Stimulated activated effector memory CD8-positive, alpha-beta T cell treated with anti-CD3 and anti-CD28 coated beads, Interleukin-12 subunit alpha, Interleukin-12 subunit beta, amount 100 ng/mL, for 72 hours (primary cell): ENCODE measurements at regions not wholly inside any gene's neighbourhood (a gene's known extent, or its start where the extent isn't known, plus 50 kb on each side); places are given as distances from the start of the nearest gene placed in this dataset.

Source experiments
- ATAC-seq: fragments of 150-1000 bp; cut with Tn5 transposase; 2 replicates; pipeline ENCODE4 v1.10.0; 2021
- DNase-seq, 2 donors: peaks; one replicate each; pipeline ENCODE4 v3.0.0; 2021 to 2022; ENCODE audit warnings: low spot score in 2 of 2
- H3K27ac Mint-ChIP-seq: one replicate; pipeline ENCODE4 v1.8.0; 2022; ENCODE audit warnings: mild to moderate bottlenecking, mixed read lengths
- H3K36me3 Mint-ChIP-seq: one replicate; pipeline ENCODE4 v1.8.0; 2022; ENCODE audit warnings: mild to moderate bottlenecking, mixed read lengths
- H3K4me1 Mint-ChIP-seq: one replicate; pipeline ENCODE4 v1.8.0; 2022; ENCODE audit warnings: mixed read lengths
- H3K4me3 Mint-ChIP-seq: one replicate; pipeline ENCODE4 v1.8.0; 2022; ENCODE audit warnings: mild to moderate bottlenecking, mixed read lengths
- H3K9me3 Mint-ChIP-seq: one replicate; pipeline ENCODE4 v1.8.0; 2022; ENCODE audit warnings: mixed read lengths

DNA sequence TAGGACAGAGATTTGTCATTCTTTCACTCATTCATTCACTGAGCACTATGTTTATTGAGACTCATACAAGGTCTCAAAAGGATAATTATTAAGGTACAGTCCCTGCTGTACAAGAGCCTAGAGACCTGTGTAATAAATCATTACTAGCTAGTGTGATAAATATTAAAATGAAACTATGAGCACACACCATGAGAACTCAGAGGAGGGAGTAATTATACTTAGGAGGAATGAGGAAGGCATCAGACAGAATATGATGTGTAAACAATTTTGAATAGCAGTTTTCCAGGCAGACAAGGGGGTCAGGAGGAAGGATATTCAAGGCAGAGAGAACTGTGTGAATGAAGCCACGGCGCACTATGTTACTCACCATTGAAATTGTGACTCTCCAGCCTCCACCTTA is 300.8 kb upstream of the ISX start:
- H3K9me3 Mint-ChIP-seq, result peaks cover 5% of the 10 kb centered on the region
- DNase-seq (no peak), ATAC-seq (no peak)
- H3K36me3 Mint-ChIP-seq, result no peaks in the 10 kb centered on the region
- H3K27ac Mint-ChIP-seq, result no peak overlapping the region
- no peaks in the 10 kb centered on the region for H3K4me1 Mint-ChIP-seq
- H3K4me3 Mint-ChIP-seq, result no peak overlapping the region

GRCh38 chr22:34769361-34769760 is 296.6 kb upstream of the ISX start:
- H3K4me1 Mint-ChIP-seq, result no peaks in the 10 kb centered on the region
- H3K36me3 Mint-ChIP-seq, result no peaks in the 10 kb centered on the region
- H3K27ac Mint-ChIP-seq, result no peak overlapping the region
- ATAC-seq (no peak), DNase-seq (no peak)
- H3K4me3 Mint-ChIP-seq, result no peak overlapping the region
- no peaks in the 10 kb centered on the region for H3K9me3 Mint-ChIP-seq

DNA sequence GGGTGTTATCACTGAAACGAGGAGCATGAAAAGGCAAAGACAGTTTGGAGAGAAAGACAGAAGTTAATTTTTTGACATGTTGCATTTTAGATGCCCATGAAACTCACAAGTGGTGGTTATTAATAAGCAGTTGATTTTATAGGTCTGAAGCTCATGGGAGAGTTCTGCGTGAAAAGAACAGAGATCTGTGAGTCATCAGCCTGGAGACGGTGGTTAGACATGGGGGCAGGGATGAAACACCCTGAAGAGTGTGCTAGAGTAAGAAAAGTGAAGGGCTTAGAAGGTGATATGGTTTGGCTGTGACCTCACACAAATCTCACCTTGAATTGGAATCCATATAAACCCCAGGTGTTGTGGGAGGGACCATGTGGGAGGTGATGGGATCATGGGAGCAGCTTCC is 289.1 kb upstream of the ISX start:
- H3K9me3 Mint-ChIP-seq, result peaks cover 9% of the 10 kb centered on the region
- no peaks in the 10 kb centered on the region for H3K4me1 Mint-ChIP-seq
- H3K36me3 Mint-ChIP-seq, result no peaks in the 10 kb centered on the region
- DNase-seq (no peak), ATAC-seq (no peak)
- H3K4me3 Mint-ChIP-seq, result no peak overlapping the region
- H3K27ac Mint-ChIP-seq, result no peak overlapping the region

- H3K9me3 Mint-ChIP-seq, result peaks cover 2% of the 10 kb centered on the region
- no peaks in the 10 kb centered on the region for H3K4me1 Mint-ChIP-seq
- DNase-seq, result no peak
- ATAC-seq, result no peak
- H3K4me3 Mint-ChIP-seq, result no peak overlapping the region
- H3K36me3 Mint-ChIP-seq, result no peaks in the 10 kb centered on the region
- no peak overlapping the region for H3K27ac Mint-ChIP-seq
These were observed 284.3 kb upstream of the ISX start for GRCh38 chr22:34781681-34782080.

GRCh38 chr22:34783436-34783835 is 282.5 kb upstream of the ISX start:
- Mint-ChIP-seq H3K4me1 (no peaks in the 10 kb centered on the region), H3K4me3 (no peak overlapping the region), H3K27ac (no peak overlapping the region), H3K9me3 (no peaks in the 10 kb centered on the region), H3K36me3 (no peaks in the 10 kb centered on the region)
- no peak for ATAC-seq
- DNase-seq, result no peak

GRCh38 chr22:34784056-34784455 is 281.9 kb upstream of the ISX start:
- ATAC-seq (no peak), DNase-seq (no peak)
- H3K4me1 Mint-ChIP-seq, result no peaks in the 10 kb centered on the region
- H3K27ac Mint-ChIP-seq, result no peak overlapping the region
- no peak overlapping the region for H3K4me3 Mint-ChIP-seq
- no peaks in the 10 kb centered on the region for H3K36me3 Mint-ChIP-seq
- no peaks in the 10 kb centered on the region for H3K9me3 Mint-ChIP-seq

- Mint-ChIP-seq H3K4me3 (no peak overlapping the region), H3K27ac (no peak overlapping the region), H3K4me1 (no peaks in the 10 kb centered on the region), H3K36me3 (no peaks in the 10 kb centered on the region), H3K9me3 (peaks cover 3% of the 10 kb centered on the region)
- DNase-seq (no peak), ATAC-seq (no peak)
These were observed 268.1 kb upstream of the ISX start for GRCh38 chr22:34797826-34798225.

DNA sequence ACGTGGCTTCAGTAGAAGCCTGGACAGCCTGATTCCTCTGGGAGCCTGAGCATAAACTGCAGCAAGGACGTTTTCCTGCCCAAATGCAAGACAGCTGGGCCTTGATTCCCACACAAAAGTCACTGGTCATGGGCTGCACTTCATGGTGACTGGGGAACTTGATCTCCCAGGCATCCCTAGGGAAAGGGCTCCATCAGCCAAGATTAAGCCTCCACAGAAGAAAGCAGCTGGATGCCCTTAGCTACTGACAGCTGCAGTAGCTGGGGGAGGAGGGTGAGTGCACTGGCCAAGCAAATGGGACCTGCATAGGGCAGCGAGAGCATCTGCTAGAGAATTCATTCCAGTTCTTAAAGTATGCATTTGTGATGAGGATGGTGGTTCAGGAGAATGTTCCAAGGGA is 267.4 kb upstream of the ISX start:
- Mint-ChIP-seq H3K36me3 (no peaks in the 10 kb centered on the region), H3K27ac (no peak overlapping the region), H3K9me3 (peaks cover 3% of the 10 kb centered on the region), H3K4me3 (no peak overlapping the region), H3K4me1 (no peaks in the 10 kb centered on the region)
- ATAC-seq, result no peak
- DNase-seq, result no peak

- no peak overlapping the region for H3K4me3 Mint-ChIP-seq
These were observed 265.5 kb upstream of the ISX start for GRCh38 chr22:34800260-34800980.

DNA sequence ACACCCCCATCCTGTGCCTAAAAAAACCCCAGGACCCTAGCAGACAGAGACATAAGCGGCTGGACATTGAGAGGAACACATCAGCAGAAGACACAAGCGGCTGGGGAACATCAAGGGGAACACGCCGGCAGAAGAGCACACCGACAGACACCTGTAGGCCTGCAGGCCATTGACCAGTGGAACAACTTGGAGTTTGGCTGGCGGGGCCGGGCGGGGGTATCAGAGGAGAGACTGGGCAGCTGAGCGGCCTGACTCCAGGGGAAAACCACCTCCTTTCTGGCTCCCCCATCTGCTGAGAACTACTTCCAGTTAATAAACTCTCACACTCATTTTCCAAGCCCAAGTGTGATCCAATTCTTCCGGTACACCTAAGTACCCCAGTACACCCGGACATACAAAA is 264.7 kb upstream of the ISX start:
- Mint-ChIP-seq H3K9me3 (peaks cover 3% of the 10 kb centered on the region), H3K27ac (no peak overlapping the region), H3K4me3 (no peak overlapping the region), H3K4me1 (no peaks in the 10 kb centered on the region), H3K36me3 (no peaks in the 10 kb centered on the region)
- ATAC-seq, result no peak
- DNase-seq, result no peak

More at GRCh38 chr22:34800260-34800980, 265.5 kb upstream of the ISX start:
- Mint-ChIP-seq H3K36me3 (no peaks in the 10 kb centered on the region), H3K9me3 (peaks cover 3% of the 10 kb centered on the region), H3K4me1 (no peaks in the 10 kb centered on the region), H3K27ac (no peak overlapping the region)
- ATAC-seq (no peak), DNase-seq (no peak)

- H3K36me3 Mint-ChIP-seq, result no peaks in the 10 kb centered on the region
These were observed 261.9 kb upstream of the ISX start for GRCh38 chr22:34804091-34804490.

GRCh38 chr22:34804604-34805003 is 261.4 kb upstream of the ISX start:
- H3K9me3 Mint-ChIP-seq, result peaks cover under 1% of the 10 kb centered on the region
- DNase-seq (no peak), ATAC-seq (no peak)
- no peak overlapping the region for H3K27ac Mint-ChIP-seq
- no peaks in the 10 kb centered on the region for H3K4me1 Mint-ChIP-seq
- no peaks in the 10 kb centered on the region for H3K36me3 Mint-ChIP-seq
- no peak overlapping the region for H3K4me3 Mint-ChIP-seq

More at GRCh38 chr22:34804091-34804490, 261.9 kb upstream of the ISX start:
- Mint-ChIP-seq H3K4me3 (no peak overlapping the region), H3K9me3 (peaks cover 3% of the 10 kb centered on the region), H3K27ac (no peak overlapping the region), H3K4me1 (no peaks in the 10 kb centered on the region)
- DNase-seq, result no peak
- no peak for ATAC-seq

GRCh38 chr22:34805771-34806170 is 260.2 kb upstream of the ISX start:
- no peak overlapping the region for H3K4me3 Mint-ChIP-seq
- no peak for DNase-seq
- ATAC-seq, result no peak
- no peaks in the 10 kb centered on the region for H3K36me3 Mint-ChIP-seq
- no peaks in the 10 kb centered on the region for H3K4me1 Mint-ChIP-seq
- H3K9me3 Mint-ChIP-seq, result peaks cover 4% of the 10 kb centered on the region
- no peak overlapping the region for H3K27ac Mint-ChIP-seq

- Mint-ChIP-seq H3K27ac (no peak overlapping the region), H3K9me3 (peaks cover 7% of the 10 kb centered on the region), H3K4me1 (no peaks in the 10 kb centered on the region), H3K36me3 (no peaks in the 10 kb centered on the region), H3K4me3 (no peak overlapping the region)
- ATAC-seq, result no peak
- DNase-seq, result no peak
These were observed 257.3 kb upstream of the ISX start for GRCh38 chr22:34808618-34809017.

- DNase-seq, result no peak
- H3K4me3 Mint-ChIP-seq, result no peak overlapping the region
These were observed 253.3 kb upstream of the ISX start for GRCh38 chr22:34812631-34813030.

DNA sequence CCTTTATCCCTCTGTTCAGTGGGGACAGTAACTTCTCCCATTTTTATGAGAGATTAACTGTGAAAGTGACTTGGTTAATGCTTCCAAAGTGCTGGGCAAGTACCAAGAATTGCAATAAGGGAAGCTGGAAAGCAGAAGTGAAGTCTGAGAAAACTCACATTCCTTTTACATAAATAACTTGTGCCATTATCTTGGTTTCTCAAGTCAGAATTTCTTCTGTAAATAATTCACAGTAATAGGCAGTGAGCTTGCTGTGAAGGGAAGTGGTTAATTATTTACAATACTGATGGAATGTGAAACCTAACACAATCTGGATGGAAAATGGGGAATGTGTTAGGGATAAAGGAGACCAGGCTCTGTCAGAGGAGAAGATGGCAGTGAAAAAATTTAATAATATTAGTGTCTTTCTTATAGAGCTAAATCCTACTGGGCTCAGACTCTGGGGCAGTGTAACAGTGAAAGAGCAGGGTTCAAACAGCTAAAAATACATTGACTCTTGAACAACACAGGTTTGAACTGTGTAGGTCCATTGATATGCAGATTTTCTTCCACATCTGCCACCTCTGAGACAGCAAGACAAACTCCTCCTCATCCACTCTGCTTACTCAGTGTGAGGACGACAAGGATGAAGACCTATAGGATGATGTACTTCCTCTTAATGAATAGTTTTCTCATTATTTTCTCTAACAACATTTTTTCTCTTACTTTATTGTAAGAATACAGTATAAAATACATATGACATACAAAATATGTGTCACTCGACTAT is 251.5 kb upstream of the ISX start:
- Mint-ChIP-seq H3K9me3 (peaks cover 14% of the 10 kb centered on the region), H3K4me3 (no peak overlapping the region), H3K27ac (no peak overlapping the region), H3K4me1 (no peaks in the 10 kb centered on the region), H3K36me3 (no peaks in the 10 kb centered on the region)
- ATAC-seq (no peak), DNase-seq (no peak)

More at GRCh38 chr22:34812631-34813030, 253.3 kb upstream of the ISX start:
- Mint-ChIP-seq H3K36me3 (no peaks in the 10 kb centered on the region), H3K9me3 (peaks cover 14% of the 10 kb centered on the region), H3K27ac (no peak overlapping the region), H3K4me1 (no peaks in the 10 kb centered on the region)
- ATAC-seq, result no peak
